ENCODE measurements at regions not wholly inside any gene's neighbourhood (a gene's known extent, or its start where the extent isn't known, plus 50 kb on each side); places are given as distances from the start of the nearest gene placed in this dataset.

- H3K27me3 ChIP-seq (ENCODE audit: control insufficient read depth in 3 of 3, insufficient read depth in 3 of 3, low read length in 2 of 3), result no peaks in the 10 kb centered on the region
- no peaks in the 10 kb centered on the region for H3K9me3 ChIP-seq (ENCODE audit: control insufficient read depth in 4 of 4, insufficient read depth in 3 of 4, low read length in 3 of 4)
- no peaks in the 10 kb centered on the region for H3K4me1 ChIP-seq (ENCODE audit: control insufficient read depth in 5 of 5, insufficient read depth in 5 of 5, low read length in 5 of 5)
- TF ChIP-seq CTCF (IDR thresholded peaks at IDR 0.05; ENCODE audit: control extremely low read depth, extremely low read depth), result no peak
- no peaks in the 10 kb centered on the region for H3K36me3 ChIP-seq (ENCODE audit: control insufficient read depth in 4 of 4, insufficient read depth in 4 of 4, low read length in 4 of 4)
- H3K9ac ChIP-seq (ENCODE audit: insufficient read depth in 1 of 2, low read length in 2 of 2), result no peak overlapping the region
- WGBS, 2 donors, result 23 to 28% methylated on average over 3 of the region's 3 CpGs
- DNase-seq (no peak), ATAC-seq (ENCODE audit: insufficient read depth, low FRiP score) (no peak)
- no peak overlapping the region for H3K27ac ChIP-seq (ENCODE audit: low read depth in 1 of 2, low read length in 1 of 2)
- no peak overlapping the region for H3K4me3 ChIP-seq
Observed at GRCh38 chr3:176927280-176927679, 270.0 kb downstream of the TBL1XR1 start.

GRCh38 chr3:176926688-176927087, 270.6 kb downstream of the TBL1XR1 start:
- ATAC-seq (ENCODE audit: insufficient read depth, low FRiP score) (no peak), DNase-seq (no peak)
- WGBS, 2 donors, result 96 to 99% methylated on average over 2 of the region's 2 CpGs
- no peaks in the 10 kb centered on the region for H3K27me3 ChIP-seq (ENCODE audit: control insufficient read depth in 3 of 3, insufficient read depth in 3 of 3, low read length in 2 of 3)
- H3K9me3 ChIP-seq (ENCODE audit: control insufficient read depth in 4 of 4, insufficient read depth in 3 of 4, low read length in 3 of 4), result no peaks in the 10 kb centered on the region
- H3K4me3 ChIP-seq, result no peak overlapping the region
- no peak for TF ChIP-seq CTCF (IDR thresholded peaks at IDR 0.05; ENCODE audit: control extremely low read depth, extremely low read depth)
- no peaks in the 10 kb centered on the region for H3K36me3 ChIP-seq (ENCODE audit: control insufficient read depth in 4 of 4, insufficient read depth in 4 of 4, low read length in 4 of 4)
- no peak overlapping the region for H3K27ac ChIP-seq (ENCODE audit: low read depth in 1 of 2, low read length in 1 of 2)
- no peak overlapping the region for H3K9ac ChIP-seq (ENCODE audit: insufficient read depth in 1 of 2, low read length in 2 of 2)
- H3K4me1 ChIP-seq (ENCODE audit: control insufficient read depth in 5 of 5, insufficient read depth in 5 of 5, low read length in 5 of 5), result no peaks in the 10 kb centered on the region

- WGBS, 2 donors, result 88 to 91% methylated on average over 3 of the region's 3 CpGs
- no peaks in the 10 kb centered on the region for H3K27me3 ChIP-seq (ENCODE audit: control insufficient read depth in 3 of 3, insufficient read depth in 3 of 3, low read length in 2 of 3)
- ATAC-seq (ENCODE audit: insufficient read depth, low FRiP score) (no peak), DNase-seq (no peak)
- no peak overlapping the region for H3K9ac ChIP-seq (ENCODE audit: insufficient read depth in 1 of 2, low read length in 2 of 2)
- TF ChIP-seq CTCF (IDR thresholded peaks at IDR 0.05; ENCODE audit: control extremely low read depth, extremely low read depth), result no peak
- no peaks in the 10 kb centered on the region for H3K9me3 ChIP-seq (ENCODE audit: control insufficient read depth in 4 of 4, insufficient read depth in 3 of 4, low read length in 3 of 4)
- peaks cover 0 to 4% (median 0%) of the 10 kb centered on the region in 5 donors for H3K4me1 ChIP-seq (ENCODE audit: control insufficient read depth in 5 of 5, insufficient read depth in 5 of 5, low read length in 5 of 5)
- H3K4me3 ChIP-seq, result no peak overlapping the region
- H3K36me3 ChIP-seq (ENCODE audit: control insufficient read depth in 4 of 4, insufficient read depth in 4 of 4, low read length in 4 of 4), result no peaks in the 10 kb centered on the region
- no peak overlapping the region for H3K27ac ChIP-seq (ENCODE audit: low read depth in 1 of 2, low read length in 1 of 2)
Observed at GRCh38 chr3:176926034-176926433, 271.2 kb downstream of the TBL1XR1 start.

GRCh38 chr3:176920766-176921160, 276.5 kb downstream of the TBL1XR1 start:
- H3K27ac ChIP-seq (ENCODE audit: low read depth in 1 of 2, low read length in 1 of 2), result no peak overlapping the region
- peak in 2 of 3 donors; percentile 40 to 60 for DNase-seq
- no peak for TF ChIP-seq CTCF (IDR thresholded peaks at IDR 0.05; ENCODE audit: control extremely low read depth, extremely low read depth)

More at GRCh38 chr3:176920766-176921160, 276.5 kb downstream of the TBL1XR1 start:
- peaks cover 0 to 11% (median 0%) of the 10 kb centered on the region in 5 donors for H3K4me1 ChIP-seq (ENCODE audit: control insufficient read depth in 5 of 5, insufficient read depth in 5 of 5, low read length in 5 of 5)
- ATAC-seq (ENCODE audit: insufficient read depth, low FRiP score), result no peak
- H3K9ac ChIP-seq (ENCODE audit: insufficient read depth in 1 of 2, low read length in 2 of 2), result no peak overlapping the region
- WGBS, 2 donors, result 39 to 56% methylated on average over 5 of the region's 5 CpGs
- H3K36me3 ChIP-seq (ENCODE audit: control insufficient read depth in 4 of 4, insufficient read depth in 4 of 4, low read length in 4 of 4), result no peaks in the 10 kb centered on the region
- no peak overlapping the region for H3K4me3 ChIP-seq
- no peaks in the 10 kb centered on the region for H3K9me3 ChIP-seq (ENCODE audit: control insufficient read depth in 4 of 4, insufficient read depth in 3 of 4, low read length in 3 of 4)
- H3K27me3 ChIP-seq (ENCODE audit: control insufficient read depth in 3 of 3, insufficient read depth in 3 of 3, low read length in 2 of 3), result no peaks in the 10 kb centered on the region
